ENCODE measurements at regions not wholly inside any gene's neighbourhood (a gene's known extent, or its start where the extent isn't known, plus 50 kb on each side); places are given as distances from the start of the nearest gene placed in this dataset.
A peak's percentile ranks its signal among the peaks of the same experiment; 100 is the strongest.

DNA sequence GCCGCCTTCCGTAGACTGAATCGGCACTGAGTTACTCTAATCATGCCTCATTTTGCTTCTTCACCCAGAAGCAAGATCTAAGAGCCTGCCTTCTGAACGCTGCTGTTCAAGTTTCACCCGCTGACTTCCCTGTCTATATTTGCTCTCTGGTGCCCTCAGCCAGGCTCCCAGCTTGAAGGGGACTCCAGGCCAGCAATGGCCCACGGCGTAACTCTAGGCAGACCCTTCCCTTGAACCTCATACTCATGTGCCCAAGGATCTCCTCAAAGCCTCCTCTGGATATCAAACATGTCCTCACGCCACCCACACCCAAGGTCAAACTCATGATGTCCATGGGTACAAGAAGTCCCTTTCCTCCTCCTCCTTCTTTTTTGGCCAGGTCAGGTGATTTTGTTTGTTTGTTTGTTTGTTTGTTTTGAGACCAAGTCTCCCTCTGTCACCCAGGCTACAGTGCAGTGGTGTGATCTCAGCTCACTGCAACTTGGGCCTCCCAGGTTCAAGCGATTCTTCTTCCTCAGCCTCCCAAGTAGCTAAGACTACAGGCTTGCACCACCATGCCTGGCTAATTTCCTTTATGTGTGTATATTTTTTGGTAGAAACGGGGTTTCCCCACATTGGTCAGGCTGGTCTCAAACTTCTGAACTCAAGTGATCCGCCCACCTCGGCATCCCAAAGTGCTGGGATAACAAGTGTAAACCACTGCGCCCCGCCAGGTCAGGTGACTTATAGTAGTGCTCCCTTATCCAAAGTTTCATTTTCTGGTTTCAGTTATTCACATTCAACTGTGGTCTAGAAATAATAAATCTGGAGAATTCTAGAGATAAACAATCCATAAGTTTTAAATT lies 239.0 kb downstream of the SYK start:
- in situ Hi-C loops (cut with MboI; ENCODE audit: low pct_unique_long_range_greater_than_20kb in 2 of 9, low sequenced_read_pairs in 9 of 9, unreplicated experiment in 9 of 9) = no loop called here
- Histone ChIP-seq H3K4me3 (no peak overlapping the region), H3K4me1 (replicated peaks in 1 of 2) (peaks cover 18 to 21% of the 10 kb centered on the region in 2 donors), H3K27ac (no peak overlapping the region)
- 76 to 100% (median 97%) methylated on average over 2 to 9 of the region's 14 CpGs for WGBS, 10 experiments
- no peak for ATAC-seq (replicated peaks in 6 of 8)

DNA sequence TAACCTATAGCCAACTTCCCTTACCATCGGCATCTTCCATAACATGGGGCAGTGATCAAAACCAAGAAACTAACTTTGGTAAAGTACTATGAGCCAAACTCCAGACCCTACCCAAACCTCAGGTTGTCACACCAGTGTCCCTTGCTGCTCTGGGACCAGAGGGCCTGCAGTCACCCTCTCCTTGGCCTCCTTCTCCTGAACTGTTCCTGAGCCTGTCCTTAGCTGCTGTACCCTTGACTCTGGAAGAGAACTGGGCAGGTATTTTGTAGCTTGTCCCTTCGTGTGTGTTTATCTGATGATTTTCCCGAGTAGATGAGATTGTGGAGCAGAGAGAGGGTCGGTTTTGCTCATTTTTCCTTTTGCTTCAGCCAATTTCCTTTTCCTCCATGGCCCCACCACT lies 240.4 kb downstream of the SYK start:
- ATAC-seq (replicated peaks in 6 of 8) = no peak

DNA sequence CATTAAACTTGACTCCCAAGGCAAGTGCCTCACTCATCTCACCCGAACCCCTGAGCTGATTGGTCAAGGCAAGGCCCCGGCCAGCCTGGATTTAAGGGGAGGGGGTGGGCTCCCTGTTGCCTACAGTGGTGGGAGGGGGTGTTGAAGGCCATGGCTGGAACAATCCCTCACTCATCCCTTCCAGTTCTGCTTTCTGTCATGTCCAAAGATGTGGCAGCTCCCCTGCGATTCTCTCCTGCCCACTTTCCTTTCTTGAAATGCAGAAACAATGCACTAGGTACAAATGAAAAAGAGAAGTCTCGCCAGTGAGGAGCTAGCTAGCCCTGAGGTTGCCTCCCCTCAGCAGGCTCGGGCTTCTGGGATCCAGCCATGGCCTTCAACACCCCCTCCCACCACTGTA lies 240.9 kb downstream of the SYK start:
- 40 to 100% (median 88%) methylated on average over 1 to 2 of the region's 5 CpGs; no CpG with 5 or more reads in 6 of the 10 experiments for WGBS, 10 experiments
- H3K27ac ChIP-seq = no peak overlapping the region
- H3K4me1 ChIP-seq (replicated peaks in 1 of 2) = peaks cover 10 to 12% of the 10 kb centered on the region in 2 donors
- in situ Hi-C loops (cut with MboI; ENCODE audit: low pct_unique_long_range_greater_than_20kb in 2 of 9, low sequenced_read_pairs in 9 of 9, unreplicated experiment in 9 of 9) = no loop called here
- no peak for ATAC-seq (replicated peaks in 6 of 8)
- H3K4me3 ChIP-seq = no peak overlapping the region

More for the DNA sequence above, 240.4 kb downstream of the SYK start:
- no peak overlapping the region for H3K27ac ChIP-seq
- in situ Hi-C loops (cut with MboI; ENCODE audit: low pct_unique_long_range_greater_than_20kb in 2 of 9, low sequenced_read_pairs in 9 of 9, unreplicated experiment in 9 of 9) = no loop called here
- WGBS, 10 experiments = 67 to 100% (median 83%) methylated on average over 1 to 4 of the region's 4 CpGs; no CpG with 5 or more reads in 2 of the 10 experiments
- H3K4me1 ChIP-seq (replicated peaks in 1 of 2) = peaks cover 15 to 18% of the 10 kb centered on the region in 2 donors
- H3K4me3 ChIP-seq = no peak overlapping the region

DNA sequence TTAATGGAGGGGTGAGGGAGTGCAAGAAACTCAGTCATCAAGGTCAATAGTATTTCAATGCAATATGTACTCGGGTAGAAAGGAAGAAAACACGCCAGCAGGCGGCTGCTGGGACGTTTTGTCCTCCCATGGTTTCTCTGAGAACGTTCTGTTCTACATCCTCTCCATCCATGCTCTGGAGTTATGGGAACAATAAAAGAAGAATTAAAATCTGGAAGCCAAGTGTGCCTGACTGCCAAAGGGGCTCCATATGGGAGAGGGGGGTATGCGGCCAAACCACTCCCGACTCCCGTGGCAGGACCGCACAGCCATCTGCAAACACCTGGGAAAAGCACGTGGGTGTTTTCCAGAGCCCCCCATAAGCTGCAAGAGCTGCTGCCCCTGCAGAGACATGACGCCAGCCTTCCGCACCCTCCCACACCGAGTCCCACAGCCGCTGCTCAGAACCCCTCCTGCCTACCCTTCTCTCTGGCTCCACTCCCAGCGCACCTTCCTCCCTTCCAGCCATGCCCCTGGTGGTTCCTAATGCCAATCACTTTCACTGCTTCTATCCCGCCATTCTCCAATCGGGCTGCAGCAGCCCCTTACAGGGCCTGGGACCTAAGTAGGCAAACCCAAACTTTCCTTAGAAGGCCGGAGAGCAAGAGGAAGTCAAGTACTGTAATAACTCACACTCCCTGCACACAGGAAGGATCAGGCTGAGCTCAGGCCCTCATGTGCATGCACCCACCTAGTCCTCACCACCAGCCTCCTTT lies 241.6 kb downstream of the SYK start:
- WGBS, 10 experiments = 20 to 98% (median 90%) methylated on average over 1 to 17 of the region's 18 CpGs; no CpG with 5 or more reads in 3 of the 10 experiments
- peaks cover 3 to 5% of the 10 kb centered on the region in 2 donors for H3K4me1 ChIP-seq (replicated peaks in 1 of 2)
- no peak overlapping the region for H3K27ac ChIP-seq
- in situ Hi-C loops (cut with MboI; ENCODE audit: low pct_unique_long_range_greater_than_20kb in 2 of 9, low sequenced_read_pairs in 9 of 9, unreplicated experiment in 9 of 9) = no loop called here
- H3K4me3 ChIP-seq = no peak overlapping the region
- no peak for ATAC-seq (replicated peaks in 6 of 8)

DNA sequence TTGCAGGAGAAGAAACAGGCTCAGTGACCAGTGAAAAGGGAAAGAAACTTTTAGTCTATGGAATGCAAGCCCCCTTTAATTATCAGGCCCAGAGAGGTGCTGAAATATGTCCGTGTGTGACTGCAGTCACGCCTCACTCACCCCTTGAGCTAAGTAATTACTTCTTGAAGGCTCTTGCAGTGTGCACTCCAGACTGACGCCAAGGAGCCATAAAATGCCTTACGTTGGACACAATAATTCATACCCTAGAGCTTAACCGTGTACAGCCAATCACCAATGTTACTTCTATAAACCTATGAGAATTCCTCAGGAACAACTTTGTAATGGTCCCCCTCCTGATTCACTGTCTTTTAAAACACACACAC lies 242.2 kb downstream of the SYK start:
- 58 to 83% (median 72%) methylated on average over 2 to 4 of the region's 5 CpGs; no CpG with 5 or more reads in 6 of the 10 experiments for WGBS, 10 experiments
- H3K4me3 ChIP-seq = no peak overlapping the region
- no peak for ATAC-seq (replicated peaks in 6 of 8)
- H3K4me1 ChIP-seq (replicated peaks in 1 of 2) = no peaks in the 10 kb centered on the region
- H3K27ac ChIP-seq = no peak overlapping the region
- in situ Hi-C loops (cut with MboI; ENCODE audit: low pct_unique_long_range_greater_than_20kb in 2 of 9, low sequenced_read_pairs in 9 of 9, unreplicated experiment in 9 of 9) = no loop called here

DNA sequence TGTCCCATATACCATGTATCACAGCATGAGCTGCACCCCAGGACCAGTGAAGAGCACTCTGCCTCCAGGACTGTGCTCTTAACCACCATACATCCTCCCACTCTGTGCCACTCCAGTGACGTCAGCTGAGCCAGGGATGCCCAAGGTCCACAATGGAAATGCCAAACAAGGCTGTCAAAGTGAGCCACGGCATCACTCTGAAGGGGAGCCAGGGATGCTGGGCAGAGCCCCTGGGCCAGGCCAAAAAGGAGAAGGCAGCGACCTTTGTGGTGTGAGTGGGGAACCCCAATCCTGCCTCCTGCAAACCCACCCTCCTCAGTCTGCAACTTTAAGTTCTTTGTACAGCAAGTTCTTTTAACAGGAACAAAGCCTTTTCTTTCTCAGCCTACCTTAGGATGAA lies 242.7 kb downstream of the SYK start:
- 79 to 100% (median 86%) methylated on average over 1 to 3 of the region's 3 CpGs; no CpG with 5 or more reads in 5 of the 10 experiments for WGBS, 10 experiments
- in situ Hi-C loops (cut with MboI; ENCODE audit: low pct_unique_long_range_greater_than_20kb in 2 of 9, low sequenced_read_pairs in 9 of 9, unreplicated experiment in 9 of 9) = no loop called here
- H3K27ac ChIP-seq = no peak overlapping the region
- ATAC-seq (replicated peaks in 6 of 8) = no peak
- no peaks in the 10 kb centered on the region for H3K4me1 ChIP-seq (replicated peaks in 1 of 2)
- H3K4me3 ChIP-seq = no peak overlapping the region

DNA sequence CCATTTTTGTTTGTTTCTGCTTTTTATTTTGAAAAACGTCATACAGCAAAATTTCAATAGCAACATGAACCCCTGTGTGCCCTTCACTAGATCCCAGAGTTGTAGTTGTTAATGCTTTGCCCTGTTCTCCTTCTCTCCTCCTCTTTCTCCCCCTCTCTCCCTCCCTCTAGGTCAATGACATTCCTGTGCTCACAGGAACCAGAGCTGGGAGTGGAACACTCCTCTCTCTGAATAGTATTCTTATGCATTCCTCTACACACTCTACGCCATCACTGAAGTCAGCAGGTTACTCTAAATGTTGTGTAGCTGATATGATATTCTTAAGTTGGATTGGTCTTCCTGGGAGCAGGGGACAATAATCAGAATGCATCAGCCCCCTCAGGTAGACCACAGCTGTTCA lies 243.4 kb downstream of the SYK start:
- 50 to 100% (median 60%) methylated on average over 1 to 2 of the region's 2 CpGs; no CpG with 5 or more reads in 3 of the 10 experiments for WGBS, 10 experiments
- H3K4me3 ChIP-seq = no peak overlapping the region
- peak in 2 of 8 experiments; percentile 51 to 59 for ATAC-seq (replicated peaks in 6 of 8)
- in situ Hi-C loops (cut with MboI; ENCODE audit: low pct_unique_long_range_greater_than_20kb in 2 of 9, low sequenced_read_pairs in 9 of 9, unreplicated experiment in 9 of 9) = no loop called here
- H3K27ac ChIP-seq = no peak overlapping the region
- H3K4me1 ChIP-seq (replicated peaks in 1 of 2) = no peaks in the 10 kb centered on the region

DNA sequence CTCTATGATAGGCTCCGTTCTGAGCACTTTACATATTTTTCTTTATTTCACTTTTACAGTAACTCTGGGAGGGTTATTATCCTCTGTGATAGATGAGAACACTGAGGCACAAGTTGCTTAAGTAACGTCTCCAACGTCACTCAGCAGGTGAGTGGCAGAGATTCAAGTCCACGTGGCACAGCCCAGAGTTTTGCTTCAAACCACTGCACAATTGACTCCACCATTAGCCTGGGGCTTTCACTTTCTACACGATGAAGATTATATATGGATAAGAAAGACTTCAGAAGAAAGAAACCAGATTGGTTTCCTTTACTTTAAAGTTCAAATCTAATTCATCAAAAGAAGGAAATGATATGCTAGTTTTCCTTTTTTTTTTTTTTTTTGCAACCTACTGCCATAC lies 245.9 kb downstream of the SYK start:
- WGBS, 10 experiments = 16 to 89% (median 80%) methylated on average over 1 to 5 of the region's 5 CpGs; no CpG with 5 or more reads in 1 of the 10 experiments
- Histone ChIP-seq H3K4me3 (no peak overlapping the region), H3K4me1 (replicated peaks in 1 of 2) (no peaks in the 10 kb centered on the region), H3K27ac (no peak overlapping the region)
- ATAC-seq (replicated peaks in 6 of 8) = no peak
- in situ Hi-C loops (cut with MboI; ENCODE audit: low pct_unique_long_range_greater_than_20kb in 2 of 9, low sequenced_read_pairs in 9 of 9, unreplicated experiment in 9 of 9) = no loop called here

DNA sequence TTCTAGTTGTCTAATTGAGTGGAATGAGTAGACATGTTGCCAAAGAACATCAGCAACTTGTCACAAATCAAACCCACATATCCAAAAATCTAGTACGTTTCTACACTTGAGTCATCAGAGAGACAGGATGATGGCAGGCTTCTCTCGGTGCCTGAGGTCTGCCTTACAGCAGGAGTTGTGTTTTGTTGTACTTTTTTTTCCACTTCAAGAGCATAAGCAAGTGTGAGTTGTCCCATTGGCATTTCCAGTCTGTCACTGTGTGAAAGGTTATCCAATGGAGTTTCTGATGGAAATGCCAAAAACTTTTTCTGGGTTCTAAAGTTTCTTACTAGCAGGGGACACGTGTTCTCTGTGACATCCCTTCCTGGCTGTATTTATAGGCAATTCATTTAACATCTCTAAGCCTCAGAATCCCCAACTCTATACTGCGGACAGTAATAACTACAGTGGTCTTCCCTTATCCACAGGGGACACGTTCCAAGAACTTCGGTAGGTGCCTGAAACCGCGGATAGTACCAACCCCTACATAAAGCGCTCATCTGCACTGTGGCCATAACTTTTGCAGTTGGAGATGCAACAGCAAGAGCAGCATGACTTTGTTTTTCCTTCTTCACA lies 246.5 kb downstream of the SYK start:
- in situ Hi-C loops (cut with MboI; ENCODE audit: low pct_unique_long_range_greater_than_20kb in 2 of 9, low sequenced_read_pairs in 9 of 9, unreplicated experiment in 9 of 9) = no loop called here
- ATAC-seq (replicated peaks in 6 of 8) = no peak
- no peaks in the 10 kb centered on the region for H3K4me1 ChIP-seq (replicated peaks in 1 of 2)
- no peak overlapping the region for H3K27ac ChIP-seq
- 50 to 100% (median 83%) methylated on average over 1 to 9 of the region's 9 CpGs for WGBS, 10 experiments
- no peak overlapping the region for H3K4me3 ChIP-seq

DNA sequence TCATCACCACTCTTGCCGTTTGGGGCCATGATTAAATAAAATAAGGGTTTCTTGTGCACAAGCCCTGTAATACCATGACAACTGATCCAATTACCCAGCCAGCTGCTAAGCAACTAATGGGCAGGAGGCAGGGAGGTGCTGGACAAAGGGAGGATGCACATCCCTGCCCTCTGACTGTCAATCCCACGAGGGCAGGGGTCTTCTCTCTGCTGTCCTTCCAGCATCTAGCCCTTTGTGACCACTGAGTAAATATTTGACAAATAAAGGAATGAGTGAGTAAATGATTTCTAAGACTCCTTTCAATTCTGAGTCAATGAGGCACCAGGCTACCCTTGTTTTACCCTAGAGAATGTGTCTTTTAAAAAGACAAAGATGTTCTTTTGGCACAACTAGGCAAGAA lies 247.1 kb downstream of the SYK start:
- in situ Hi-C loops (cut with MboI; ENCODE audit: low pct_unique_long_range_greater_than_20kb in 2 of 9, low sequenced_read_pairs in 9 of 9, unreplicated experiment in 9 of 9) = no loop called here
- Histone ChIP-seq H3K4me3 (no peak overlapping the region), H3K4me1 (replicated peaks in 1 of 2) (no peaks in the 10 kb centered on the region), H3K27ac (no peak overlapping the region)
- WGBS, 10 experiments = 0 to 50% (median 29%) methylated on average over 1 to 2 of the region's 2 CpGs; no CpG with 5 or more reads in 3 of the 10 experiments
- ATAC-seq (replicated peaks in 6 of 8) = peak in 3 of 8 experiments; percentile 23 to 97 (median 31)

DNA sequence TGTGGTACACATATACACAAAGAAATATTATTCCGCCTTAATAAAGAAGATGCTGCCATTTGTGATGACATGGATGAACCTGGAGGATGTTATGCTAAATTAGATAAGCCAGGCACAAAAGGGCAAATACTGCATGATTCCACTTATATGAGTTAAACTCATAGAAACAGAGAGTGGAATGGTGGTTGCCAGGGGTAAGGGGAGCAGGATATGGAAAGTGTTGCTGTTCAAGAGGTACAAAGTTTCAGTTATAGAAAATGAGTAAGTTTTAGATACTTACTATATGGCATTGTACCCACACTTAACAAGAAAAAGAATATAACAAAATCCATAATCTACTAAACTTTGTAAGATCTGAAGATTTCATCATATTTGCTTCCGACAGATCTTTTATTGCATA lies 252.2 kb downstream of the SYK start:
- no peak overlapping the region for H3K27ac ChIP-seq
- H3K4me3 ChIP-seq = no peak overlapping the region
- no peak for ATAC-seq (replicated peaks in 6 of 8)
- in situ Hi-C loops (cut with MboI; ENCODE audit: low pct_unique_long_range_greater_than_20kb in 2 of 9, low sequenced_read_pairs in 9 of 9, unreplicated experiment in 9 of 9) = loop anchor here in 1 of 9 experiments (25.0 kb wide), 1 partner anchor 358 kb away; the partner anchor contains the start of gene NFIL3
- WGBS, 10 experiments = 80 to 100% (median 94%) methylated on average over 1 to 2 of the region's 2 CpGs; no CpG with 5 or more reads in 1 of the 10 experiments
- no peaks in the 10 kb centered on the region for H3K4me1 ChIP-seq (replicated peaks in 1 of 2)

DNA sequence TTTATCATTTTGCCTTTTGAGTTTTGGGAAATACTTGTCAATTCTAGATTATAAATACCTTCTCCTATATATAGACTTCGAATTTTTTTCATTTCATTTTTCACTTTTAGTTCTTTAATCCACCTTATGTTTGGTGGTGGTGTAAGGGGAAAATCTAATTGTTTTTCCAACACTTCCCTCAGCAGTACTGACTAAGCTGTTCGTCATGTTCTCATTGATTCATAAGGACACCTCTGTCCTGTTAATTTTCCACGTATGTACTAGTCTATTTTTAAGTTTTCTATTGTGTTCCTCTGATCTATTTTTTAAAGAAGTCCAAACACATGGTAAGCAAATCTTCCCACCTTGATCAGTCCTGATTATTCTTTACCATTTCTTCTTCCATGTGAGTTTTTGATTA lies 254.2 kb downstream of the SYK start:
- 23 to 94% (median 57%) methylated on average over 1 to 3 of the region's 3 CpGs; no CpG with 5 or more reads in 2 of the 10 experiments for WGBS, 10 experiments
- in situ Hi-C loops (cut with MboI; ENCODE audit: low pct_unique_long_range_greater_than_20kb in 2 of 9, low sequenced_read_pairs in 9 of 9, unreplicated experiment in 9 of 9) = loop anchor here in 1 of 9 experiments (25.0 kb wide), 1 partner anchor 356 kb away; the partner anchor contains the start of gene NFIL3
- H3K4me1 ChIP-seq (replicated peaks in 1 of 2) = no peaks in the 10 kb centered on the region
- ATAC-seq (replicated peaks in 6 of 8) = no peak
- H3K27ac ChIP-seq = no peak overlapping the region
- no peak overlapping the region for H3K4me3 ChIP-seq

DNA sequence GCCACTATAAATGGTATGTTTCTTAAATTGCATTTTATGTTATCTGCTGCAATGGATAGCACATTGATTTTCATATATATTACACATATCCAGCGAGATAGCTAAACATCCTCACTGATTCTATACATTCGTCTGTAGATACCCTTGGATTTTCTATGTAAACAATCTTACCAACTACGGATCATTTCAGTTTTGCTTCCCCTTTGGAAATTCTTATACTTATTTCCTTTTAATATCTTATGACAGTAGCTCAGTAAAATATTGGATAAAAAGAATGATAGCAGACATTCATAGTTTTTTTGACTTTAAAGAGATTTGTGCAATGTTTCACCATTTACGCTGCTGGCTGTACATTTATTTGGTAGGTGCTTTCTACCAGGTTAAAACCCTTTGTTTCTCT lies 254.9 kb downstream of the SYK start:
- Histone ChIP-seq H3K4me1 (replicated peaks in 1 of 2) (no peaks in the 10 kb centered on the region), H3K27ac (no peak overlapping the region), H3K4me3 (no peak overlapping the region)
- in situ Hi-C loops (cut with MboI; ENCODE audit: low pct_unique_long_range_greater_than_20kb in 2 of 9, low sequenced_read_pairs in 9 of 9, unreplicated experiment in 9 of 9) = loop anchor here in 1 of 9 experiments (25.0 kb wide), 1 partner anchor 356 kb away; the partner anchor contains the start of gene NFIL3
- ATAC-seq (replicated peaks in 6 of 8) = no peak
- 73 to 98% (median 83%) methylated on average over 2 to 4 of the region's 4 CpGs; no CpG with 5 or more reads in 1 of the 10 experiments for WGBS, 10 experiments

Data from motor neuron (in vitro differentiated cells).